Heart right ventricle (tissue), 16 donors: ENCODE measurements at regions not wholly inside any gene's neighbourhood (a gene's known extent, or its start where the extent isn't known, plus 50 kb on each side); places are given as distances from the start of the nearest gene placed in this dataset.

ENCODE experiments used
- ATAC-seq, 8 donors: fragments of 200-7000 bp; cut with Tn5 transposase; one replicate each; pipeline ENCODE4 v1.9.1; 2020; ENCODE audit warnings: mild to moderate bottlenecking in 8 of 8, moderate library complexity in 8 of 8, moderate number of reproducible peaks in 1 of 8
- DNase-seq, 2 donors: peaks; one replicate each; pipeline ENCODE4 v3.0.0-alpha.2; 2020
- H3K27ac ChIP-seq, 10 donors: fragments of 200-600 bp; sonication (generic) in 2 of 10; one replicate each; pipeline versions ENCODE4 v1.5.0 to v1.8.0; 2020 to 2022; ENCODE audit warnings: mild to moderate bottlenecking in 3 of 10
- H3K27me3 ChIP-seq, 7 donors: fragments of 200-600 bp; one replicate each; pipeline ENCODE4 v1.8.0; 2021 to 2022; ENCODE audit warnings: mild to moderate bottlenecking in 2 of 7
- H3K36me3 ChIP-seq, 9 donors: fragments of 200-600 bp; sonication (generic) in 1 of 9; one replicate each; pipeline versions ENCODE4 v1.5.0 to v1.8.0; 2020 to 2022; ENCODE audit warnings: mild to moderate bottlenecking in 2 of 9
- H3K4me1 ChIP-seq, 9 donors: fragments of 200-600 bp; sonication (generic) in 1 of 9; one replicate each; pipeline versions ENCODE4 v1.5.0 to v1.8.0; 2020 to 2022; ENCODE audit warnings: mild to moderate bottlenecking in 4 of 9
- H3K4me3 ChIP-seq, 10 donors: fragments of 200-600 bp; sonication (generic) in 2 of 10; one replicate each; pipeline versions ENCODE4 v1.5.0 to v1.8.0; 2020 to 2022; ENCODE audit warnings: mild to moderate bottlenecking in 7 of 10, moderate library complexity in 2 of 10
- H3K9me3 ChIP-seq, 11 donors: fragments of 200-600 bp in 10 of 11; sonication (generic) in 2 of 11; one replicate each; pipeline versions ENCODE4 v1.5.0 to v1.8.0; 2013 to 2022; ENCODE audit warnings: mild to moderate bottlenecking in 2 of 11, control low read depth in 1 of 11, moderate library complexity in 1 of 11
- CTCF ChIP-seq, 9 donors: fragments of 200-600 bp; sonication (generic) in 2 of 9; IDR thresholded peaks; one replicate each; pipeline versions ENCODE4 v1.5.0 to v1.8.0; 2021 to 2022; ENCODE audit warnings: antibody characterized with exemption in 9 of 9, mild to moderate bottlenecking in 5 of 9, moderate library complexity in 1 of 9
- WGBS, 2 donors: extraction: QIAGEN DNeasy Blood & Tissue Kit; methylation state at CpG; one replicate each; pipeline ENCODE4 v1.1.7; 2013; ENCODE audit warnings: inconsistent platforms in 1 of 2; 5-methylcytosine and 5-hydroxymethylcytosine counted together
- intact Hi-C, 10 donors: fragments of 100-400 bp; cut with DNase I; formaldehyde crosslinking; loops; one replicate each; pipeline versions ENCODE4 v1.11.1 to v1.14.2; 2022
- donor health status: Arrhythmogenic right ventricular cardiomyopathy.
- donor health status: ischemic (EF 13 %, LVEDD 7.1; RV severe dilation, severe dysfunction).
- donor health status: healthy with polysubstance abuse.
- donor health status: DM: no; HTN: yes; CAD: no.
- donor health status: DM: no; HTN: no; CAD: no.
- donor health status: ischemic (EF 25% LVEDD 6.9; RV normal size, moderate dysfunction).
- donor health status: ischemic (EF 25% LVEDD 5.7; RV mildly dilated, moderate dysfunction).
- donor health status: healthy.
- donor health status: DM: yes; HTN: yes; CAD: no.
- donor health status: Ischemic cardiomyopathy.
- donor health status: ischemic (EF 35%, LVEDD 5.7; RV mildly dilated, moderate dysfunction).
- donor health status: nonischemic (EF 11% LVEDD 7.7; RV severe dilation, severe dysfunction).
- donor health status: DM: yes; HTN: yes; CAD: no.
- donor health status: PGD.
- donor health status: ischemic (EF 29% LVEDD 5.4; RV normal size, mild dysfunction).
- donor health status: nonischemic (EF 23%, LVEDD 6.1; RV moderate dilation, normal function).

- no peak for DNase-seq
- TF ChIP-seq CTCF (IDR thresholded peaks at IDR 0.05) = no peak
- no peak for ATAC-seq
- Histone ChIP-seq H3K9me3 (no peaks in the 10 kb centered on the region), H3K27me3 (no peaks in the 10 kb centered on the region), H3K36me3 (no peaks in the 10 kb centered on the region), H3K4me3 (no peak overlapping the region), H3K4me1 (no peaks in the 10 kb centered on the region), H3K27ac (no peak overlapping the region)
- intact Hi-C loops = no loop called here
- WGBS, 2 donors = 64 to 78% methylated on average over 2 of the region's 2 CpGs
Measured at GRCh38 chr14:43595096-43595772, 911.8 kb downstream of the FSCB start.

- TF ChIP-seq CTCF (IDR thresholded peaks at IDR 0.05) = no peak
- H3K27ac ChIP-seq = no peak overlapping the region
- H3K27me3 ChIP-seq = no peaks in the 10 kb centered on the region
- no peak overlapping the region for H3K4me3 ChIP-seq
- DNase-seq (no peak), ATAC-seq (no peak)
- no peaks in the 10 kb centered on the region for H3K36me3 ChIP-seq
- no peaks in the 10 kb centered on the region for H3K4me1 ChIP-seq
- intact Hi-C loops = no loop called here
- no peaks in the 10 kb centered on the region for H3K9me3 ChIP-seq
- 62 to 72% methylated on average over 3 of the region's 3 CpGs for WGBS, 2 donors
Measured at GRCh38 chr14:43591776-43592175, 915.3 kb downstream of the FSCB start.

GRCh38 chr14:43587183-43587582 lies 919.9 kb downstream of the FSCB start:
- 48 to 57% methylated on average over 3 of the region's 3 CpGs for WGBS, 2 donors

GRCh38 chr14:43579671-43580070 lies 927.4 kb downstream of the FSCB start:
- no peak overlapping the region for H3K27ac ChIP-seq
- H3K4me3 ChIP-seq = no peak overlapping the region
- peaks cover 0 to 39% (median 11%) of the 10 kb centered on the region in 11 donors for H3K9me3 ChIP-seq
- no peak for TF ChIP-seq CTCF (IDR thresholded peaks at IDR 0.05)
- H3K4me1 ChIP-seq = no peaks in the 10 kb centered on the region
- no peaks in the 10 kb centered on the region for H3K36me3 ChIP-seq
- DNase-seq (no peak), ATAC-seq (no peak)
- intact Hi-C loops = no loop called here
- H3K27me3 ChIP-seq = no peaks in the 10 kb centered on the region
- 72 to 74% methylated on average over 2 of the region's 2 CpGs for WGBS, 2 donors

More at GRCh38 chr14:43587183-43587582, 919.9 kb downstream of the FSCB start:
- H3K4me1 ChIP-seq = no peaks in the 10 kb centered on the region
- H3K27ac ChIP-seq = no peak overlapping the region
- no peak for TF ChIP-seq CTCF (IDR thresholded peaks at IDR 0.05)
- no peaks in the 10 kb centered on the region for H3K36me3 ChIP-seq
- intact Hi-C loops = no loop called here
- DNase-seq (no peak), ATAC-seq (no peak)
- H3K27me3 ChIP-seq = no peaks in the 10 kb centered on the region
- no peak overlapping the region for H3K4me3 ChIP-seq
- H3K9me3 ChIP-seq = peaks cover 0 to 10% (median 2%) of the 10 kb centered on the region in 11 donors
